ENCODE measurements at regions not wholly inside any gene's neighbourhood (a gene's known extent, or its start where the extent isn't known, plus 50 kb on each side); places are given as distances from the start of the nearest gene placed in this dataset.

GRCh38 chrX:123072686-123073385 is 111.2 kb upstream of the GRIA3 start:
- no peak for DNase-seq (ENCODE audit: insufficient read length, low spot score)
- no peak for TF ChIP-seq POLR2A (IDR thresholded peaks at IDR 0.05; ENCODE audit: low read depth, low read length)
- no peak for FAIRE-seq

GRCh38 chrX:123075947-123076561 is 108.0 kb upstream of the GRIA3 start:
- FAIRE-seq = no peak
- TF ChIP-seq POLR2A (IDR thresholded peaks at IDR 0.05; ENCODE audit: low read depth, low read length) = no peak

GRCh38 chrX:123077631-123078030 is 106.4 kb upstream of the GRIA3 start:
- DNase-seq (ENCODE audit: insufficient read length, low spot score) = no peak
- no peak for FAIRE-seq
- no peak for TF ChIP-seq POLR2A (IDR thresholded peaks at IDR 0.05; ENCODE audit: low read depth, low read length)

More at GRCh38 chrX:123075947-123076561, 108.0 kb upstream of the GRIA3 start:
- DNase-seq (ENCODE audit: insufficient read length, low spot score) = no peak

GRCh38 chrX:123080065-123080464 is 104.0 kb upstream of the GRIA3 start:
- FAIRE-seq = no peak
- TF ChIP-seq POLR2A (IDR thresholded peaks at IDR 0.05; ENCODE audit: low read depth, low read length) = no peak
- DNase-seq (ENCODE audit: insufficient read length, low spot score) = no peak

- no peak for TF ChIP-seq POLR2A (IDR thresholded peaks at IDR 0.05; ENCODE audit: low read depth, low read length)
- DNase-seq (ENCODE audit: insufficient read length, low spot score) = no peak
- no peak for FAIRE-seq
These were observed 102.3 kb upstream of the GRIA3 start for GRCh38 chrX:123081776-123082175.

- no peak for TF ChIP-seq POLR2A (IDR thresholded peaks at IDR 0.05; ENCODE audit: low read depth, low read length)
These were observed 100.2 kb upstream of the GRIA3 start for GRCh38 chrX:123083924-123084323.

GRCh38 chrX:123084797-123085196 is 99.3 kb upstream of the GRIA3 start:
- no peak for TF ChIP-seq POLR2A (IDR thresholded peaks at IDR 0.05; ENCODE audit: low read depth, low read length)
- DNase-seq (ENCODE audit: insufficient read length, low spot score) (no peak), FAIRE-seq (no peak)

More at GRCh38 chrX:123083924-123084323, 100.2 kb upstream of the GRIA3 start:
- FAIRE-seq = no peak
- no peak for DNase-seq (ENCODE audit: insufficient read length, low spot score)

GRCh38 chrX:123085311-123085940 is 98.7 kb upstream of the GRIA3 start:
- FAIRE-seq (no peak), DNase-seq (ENCODE audit: insufficient read length, low spot score) (no peak)
- no peak for TF ChIP-seq POLR2A (IDR thresholded peaks at IDR 0.05; ENCODE audit: low read depth, low read length)

- FAIRE-seq (no peak), DNase-seq (ENCODE audit: insufficient read length, low spot score) (no peak)
- TF ChIP-seq POLR2A (IDR thresholded peaks at IDR 0.05; ENCODE audit: low read depth, low read length) = no peak
These were observed 97.3 kb upstream of the GRIA3 start for GRCh38 chrX:123086768-123087167.

GRCh38 chrX:123087326-123087725 is 96.8 kb upstream of the GRIA3 start:
- FAIRE-seq (no peak), DNase-seq (ENCODE audit: insufficient read length, low spot score) (no peak)
- TF ChIP-seq POLR2A (IDR thresholded peaks at IDR 0.05; ENCODE audit: low read depth, low read length) = no peak

GRCh38 chrX:123088331-123088730 is 95.7 kb upstream of the GRIA3 start:
- FAIRE-seq = no peak
- no peak for DNase-seq (ENCODE audit: insufficient read length, low spot score)
- no peak for TF ChIP-seq POLR2A (IDR thresholded peaks at IDR 0.05; ENCODE audit: low read depth, low read length)

- FAIRE-seq (no peak), DNase-seq (ENCODE audit: insufficient read length, low spot score) (no peak)
- no peak for TF ChIP-seq POLR2A (IDR thresholded peaks at IDR 0.05; ENCODE audit: low read depth, low read length)
These were observed 95.1 kb upstream of the GRIA3 start for GRCh38 chrX:123088930-123089329.

GRCh38 chrX:123093792-123094191 is 90.3 kb upstream of the GRIA3 start:
- no peak for FAIRE-seq
- TF ChIP-seq POLR2A (IDR thresholded peaks at IDR 0.05; ENCODE audit: low read depth, low read length) = no peak
- DNase-seq (ENCODE audit: insufficient read length, low spot score) = no peak

GRCh38 chrX:123108513-123109427 is 75.3 kb upstream of the GRIA3 start:
- no peak for TF ChIP-seq POLR2A (IDR thresholded peaks at IDR 0.05; ENCODE audit: low read depth, low read length)
- DNase-seq (ENCODE audit: insufficient read length, low spot score) (no peak), FAIRE-seq (no peak)
